ENCODE measurements at regions not wholly inside any gene's neighbourhood (a gene's known extent, or its start where the extent isn't known, plus 50 kb on each side); places are given as distances from the start of the nearest gene placed in this dataset.

- TF ChIP-seq, protein P1, sequence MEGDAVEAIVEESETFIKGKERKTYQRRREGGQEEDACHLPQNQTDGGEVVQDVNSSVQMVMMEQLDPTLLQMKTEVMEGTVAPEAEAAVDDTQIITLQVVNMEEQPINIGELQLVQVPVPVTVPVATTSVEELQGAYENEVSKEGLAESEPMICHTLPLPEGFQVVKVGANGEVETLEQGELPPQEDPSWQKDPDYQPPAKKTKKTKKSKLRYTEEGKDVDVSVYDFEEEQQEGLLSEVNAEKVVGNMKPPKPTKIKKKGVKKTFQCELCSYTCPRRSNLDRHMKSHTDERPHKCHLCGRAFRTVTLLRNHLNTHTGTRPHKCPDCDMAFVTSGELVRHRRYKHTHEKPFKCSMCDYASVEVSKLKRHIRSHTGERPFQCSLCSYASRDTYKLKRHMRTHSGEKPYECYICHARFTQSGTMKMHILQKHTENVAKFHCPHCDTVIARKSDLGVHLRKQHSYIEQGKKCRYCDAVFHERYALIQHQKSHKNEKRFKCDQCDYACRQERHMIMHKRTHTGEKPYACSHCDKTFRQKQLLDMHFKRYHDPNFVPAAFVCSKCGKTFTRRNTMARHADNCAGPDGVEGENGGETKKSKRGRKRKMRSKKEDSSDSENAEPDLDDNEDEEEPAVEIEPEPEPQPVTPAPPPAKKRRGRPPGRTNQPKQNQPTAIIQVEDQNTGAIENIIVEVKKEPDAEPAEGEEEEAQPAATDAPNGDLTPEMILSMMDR (IDR thresholded peaks at IDR 0.05) = no peak
- TF ChIP-seq POLR2AphosphoS5 (IDR thresholded peaks at IDR 0.05) (no peak), POLR2A (IDR thresholded peaks at IDR 0.05) (no peak)
Observed at GRCh38 chr21:14620152-14620551, 74.0 kb upstream of the SAMSN1 start.
